DND-41 (cell line): ENCODE measurements at regions not wholly inside any gene's neighbourhood (a gene's known extent, or its start where the extent isn't known, plus 50 kb on each side); places are given as distances from the start of the nearest gene placed in this dataset.
"Not testable (repeated sequence)": the region's sequence is repeated elsewhere in the genome, so short reads cannot be mapped to it uniquely, and the experiment has no call there.

ENCODE experiments used
- ATAC-seq: fragments of 200-7000 bp; cut with Tn5 transposase; 3 replicates; pipeline ENCODE4 v1.9.1; 2021; ENCODE audit warnings: low read depth; ENCODE audit not compliant: insufficient read depth
- DNase-seq: peaks from one replicate; pipeline ENCODE4 v3.0.0-alpha.2; 2020
- H2AFZ ChIP-seq: 2 replicates; pipeline ENCODE4 v1.6.0; 2012; ENCODE audit warnings: low read depth, low read length
- H3K27ac ChIP-seq: 2 replicates; pipeline ENCODE4 v1.5.1; 2012; ENCODE audit warnings: low read length, inconsistent platforms
- H3K27me3 ChIP-seq: fragments of 200-600 bp; sonication (generic); 2 replicates; pipeline ENCODE4 v1.6.0; 2012; ENCODE audit warnings: low read length, mild to moderate bottlenecking, inconsistent platforms; ENCODE audit not compliant: insufficient read depth, poor library complexity
- H3K36me3 ChIP-seq: 2 replicates; pipeline ENCODE4 v1.5.1; 2012; ENCODE audit warnings: low read length, inconsistent platforms; ENCODE audit not compliant: insufficient read depth
- H3K4me1 ChIP-seq: 2 replicates; pipeline ENCODE4 v1.5.1; 2012; ENCODE audit warnings: mild to moderate bottlenecking, low read length; ENCODE audit not compliant: insufficient read depth
- H3K4me2 ChIP-seq: 2 replicates; pipeline ENCODE4 v1.6.0; 2012; ENCODE audit warnings: mild to moderate bottlenecking, moderate library complexity, low read length, inconsistent platforms; ENCODE audit not compliant: insufficient read depth
- H3K4me3 ChIP-seq, 2 experiments: fragments of 200-600 bp in 1 of 2; shearing (Covaris generic) in 1 of 2; 2 replicates each; pipeline ENCODE4 v1.5.1; 2012 to 2016; ENCODE audit warnings: inconsistent platforms in 2 of 2, low read length in 2 of 2, mild to moderate bottlenecking in 2 of 2, low read depth in 1 of 2, moderate library complexity in 1 of 2
- H3K79me2 ChIP-seq: 2 replicates; pipeline ENCODE4 v1.6.0; 2012; ENCODE audit warnings: low read length, inconsistent platforms; ENCODE audit not compliant: insufficient read depth
- H3K9ac ChIP-seq: 2 replicates; pipeline ENCODE4 v1.6.0; 2012; ENCODE audit warnings: low read depth, mild to moderate bottlenecking, inconsistent platforms, low read length, moderate library complexity
- H3K9me3 ChIP-seq: 2 replicates; pipeline ENCODE4 v1.5.1; 2012; ENCODE audit warnings: low read length, moderate library complexity, mild to moderate bottlenecking, inconsistent platforms; ENCODE audit not compliant: insufficient read depth, severe bottlenecking
- H4K20me1 ChIP-seq: 2 replicates; pipeline ENCODE4 v1.6.0; 2012; ENCODE audit warnings: low read length; ENCODE audit not compliant: insufficient read depth
- EZH2 ChIP-seq: IDR thresholded peaks from 3 replicates; pipeline ENCODE4 v1.6.1; 2012; ENCODE audit warnings: borderline replicate concordance, low read depth, mild to moderate bottlenecking, moderate library complexity, low read length, inconsistent platforms; ENCODE audit not compliant: severe bottlenecking
- TF ChIP-seq, protein P1 (sequence below): IDR thresholded peaks from 2 replicates; pipeline ENCODE4 v1.5.1; 2012; ENCODE audit warnings: borderline replicate concordance, low read length, moderate library complexity, mild to moderate bottlenecking; ENCODE audit not compliant: poor library complexity, severe bottlenecking; ENCODE audit errors: extremely low read depth

DNA sequence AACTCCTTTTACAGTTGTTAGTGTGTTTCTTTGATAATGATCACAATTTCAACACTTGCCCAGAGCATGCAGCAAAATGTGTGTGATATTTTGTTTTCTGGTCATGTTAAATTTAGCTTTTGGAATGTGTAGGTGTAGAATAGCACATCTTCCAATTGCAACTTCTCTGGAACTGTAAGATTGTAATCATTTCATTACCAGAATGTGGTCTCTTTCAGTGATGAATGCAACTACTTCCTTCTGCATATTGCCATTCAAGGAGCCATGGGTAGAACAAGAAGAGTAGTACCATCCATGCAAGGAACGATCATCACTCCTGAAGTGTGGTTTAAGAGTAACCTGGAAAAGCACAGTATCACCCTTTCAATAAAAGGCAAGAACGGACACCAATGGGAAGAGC lies 548.8 kb upstream of the ZNF804A start:
- Histone ChIP-seq H3K9me3 (no peaks in the 10 kb centered on the region), H2AFZ (no peak overlapping the region), H3K4me1 (no peaks in the 10 kb centered on the region), H3K79me2 (no peaks in the 10 kb centered on the region), H4K20me1 (no peaks in the 10 kb centered on the region), H3K4me2 (no peak overlapping the region), H3K9ac (no peak overlapping the region), H3K4me3 (no peak overlapping the region), H3K36me3 (no peaks in the 10 kb centered on the region), H3K27ac (no peak overlapping the region), H3K27me3 (no peaks in the 10 kb centered on the region)
- TF ChIP-seq, protein P1, sequence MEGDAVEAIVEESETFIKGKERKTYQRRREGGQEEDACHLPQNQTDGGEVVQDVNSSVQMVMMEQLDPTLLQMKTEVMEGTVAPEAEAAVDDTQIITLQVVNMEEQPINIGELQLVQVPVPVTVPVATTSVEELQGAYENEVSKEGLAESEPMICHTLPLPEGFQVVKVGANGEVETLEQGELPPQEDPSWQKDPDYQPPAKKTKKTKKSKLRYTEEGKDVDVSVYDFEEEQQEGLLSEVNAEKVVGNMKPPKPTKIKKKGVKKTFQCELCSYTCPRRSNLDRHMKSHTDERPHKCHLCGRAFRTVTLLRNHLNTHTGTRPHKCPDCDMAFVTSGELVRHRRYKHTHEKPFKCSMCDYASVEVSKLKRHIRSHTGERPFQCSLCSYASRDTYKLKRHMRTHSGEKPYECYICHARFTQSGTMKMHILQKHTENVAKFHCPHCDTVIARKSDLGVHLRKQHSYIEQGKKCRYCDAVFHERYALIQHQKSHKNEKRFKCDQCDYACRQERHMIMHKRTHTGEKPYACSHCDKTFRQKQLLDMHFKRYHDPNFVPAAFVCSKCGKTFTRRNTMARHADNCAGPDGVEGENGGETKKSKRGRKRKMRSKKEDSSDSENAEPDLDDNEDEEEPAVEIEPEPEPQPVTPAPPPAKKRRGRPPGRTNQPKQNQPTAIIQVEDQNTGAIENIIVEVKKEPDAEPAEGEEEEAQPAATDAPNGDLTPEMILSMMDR, result no peak
- no peak for DNase-seq
- no peak for ATAC-seq

DNA sequence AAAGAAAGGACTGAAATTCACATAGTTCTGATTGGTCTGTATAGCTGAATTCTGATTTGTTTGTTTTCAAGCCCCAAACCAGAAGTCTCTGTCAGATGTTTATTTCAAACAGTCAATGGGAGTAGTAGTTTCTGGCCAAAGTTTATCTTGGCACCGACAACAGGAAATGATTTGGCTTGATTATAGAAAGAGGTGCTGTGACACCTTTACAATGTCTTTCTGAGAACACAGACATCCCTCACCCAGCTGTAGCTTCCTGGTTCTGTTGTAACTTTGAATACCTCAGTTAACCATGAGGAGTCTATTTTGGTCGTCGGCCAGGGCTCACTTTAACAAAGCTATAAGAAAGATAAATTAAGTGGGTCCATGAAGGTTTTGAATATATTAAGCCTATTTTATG lies 545.0 kb upstream of the ZNF804A start:
- Histone ChIP-seq H4K20me1 (no peaks in the 10 kb centered on the region), H3K27me3 (no peaks in the 10 kb centered on the region), H3K27ac (no peak overlapping the region), H3K4me1 (no peaks in the 10 kb centered on the region), H3K79me2 (no peaks in the 10 kb centered on the region), H3K9ac (no peak overlapping the region), H3K4me2 (no peak overlapping the region), H2AFZ (no peak overlapping the region), H3K36me3 (no peaks in the 10 kb centered on the region), H3K9me3 (no peaks in the 10 kb centered on the region), H3K4me3 (no peak overlapping the region)
- ATAC-seq (no peak), DNase-seq (no peak)
- TF ChIP-seq, protein P1, result no peak
- TF ChIP-seq EZH2, result no peak

DNA sequence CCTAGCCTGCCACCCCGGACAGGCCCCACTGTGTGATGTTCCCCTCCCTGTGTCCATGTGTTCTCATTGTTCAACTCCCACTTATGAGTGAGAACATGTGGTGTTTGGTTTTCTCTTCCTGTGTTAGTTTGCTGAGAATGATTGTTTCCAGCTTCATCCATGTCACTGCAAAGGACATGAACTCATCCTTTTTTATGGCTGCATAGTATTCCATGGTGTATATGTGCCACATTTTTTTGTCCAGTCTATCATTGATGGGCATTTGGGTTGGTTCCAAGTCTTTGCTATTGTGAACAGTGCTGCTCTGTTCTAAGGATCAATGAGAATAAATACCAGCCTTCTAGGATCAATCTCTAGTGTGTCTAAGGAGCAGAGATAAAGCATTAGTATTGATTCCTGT lies 543.9 kb upstream of the ZNF804A start:
- not testable (repeated sequence) for H3K79me2 ChIP-seq, DNase-seq, H3K9me3 ChIP-seq, H2AFZ ChIP-seq, H3K9ac ChIP-seq, H4K20me1 ChIP-seq, H3K27ac ChIP-seq, H3K36me3 ChIP-seq, H3K27me3 ChIP-seq, ATAC-seq, H3K4me3 ChIP-seq, H3K4me2 ChIP-seq, H3K4me1 ChIP-seq

DNA sequence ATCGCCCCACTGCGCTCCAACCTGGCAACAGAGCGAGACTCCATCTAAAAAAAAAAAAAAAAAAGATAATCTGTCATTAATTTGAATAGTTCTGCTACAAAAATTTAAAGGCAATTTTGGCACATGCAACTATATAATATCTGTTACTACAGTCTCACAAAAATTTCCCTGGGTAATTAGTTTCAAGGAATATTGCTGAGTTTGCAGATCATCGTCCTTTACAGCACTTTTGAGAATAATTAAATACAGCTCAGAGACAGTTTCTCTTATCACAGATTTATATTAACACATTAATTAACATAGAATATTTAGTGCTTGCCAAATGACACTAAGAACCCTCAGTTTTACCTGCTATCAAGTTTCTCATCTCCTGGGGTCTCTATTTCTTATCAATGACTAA lies 540.4 kb upstream of the ZNF804A start:
- H3K9ac ChIP-seq, result no peak overlapping the region
- DNase-seq (no peak), ATAC-seq (no peak)
- H3K4me3 ChIP-seq, result no peak overlapping the region
- H3K27me3 ChIP-seq, result no peaks in the 10 kb centered on the region
- TF ChIP-seq, protein P1, result no peak
- TF ChIP-seq EZH2, result no peak
- no peaks in the 10 kb centered on the region for H4K20me1 ChIP-seq
- H3K4me1 ChIP-seq, result no peaks in the 10 kb centered on the region
- H3K4me2 ChIP-seq, result no peak overlapping the region
- H3K79me2 ChIP-seq, result no peaks in the 10 kb centered on the region
- H2AFZ ChIP-seq, result no peak overlapping the region
- H3K27ac ChIP-seq, result no peak overlapping the region
- H3K36me3 ChIP-seq, result no peaks in the 10 kb centered on the region
- no peaks in the 10 kb centered on the region for H3K9me3 ChIP-seq

DNA sequence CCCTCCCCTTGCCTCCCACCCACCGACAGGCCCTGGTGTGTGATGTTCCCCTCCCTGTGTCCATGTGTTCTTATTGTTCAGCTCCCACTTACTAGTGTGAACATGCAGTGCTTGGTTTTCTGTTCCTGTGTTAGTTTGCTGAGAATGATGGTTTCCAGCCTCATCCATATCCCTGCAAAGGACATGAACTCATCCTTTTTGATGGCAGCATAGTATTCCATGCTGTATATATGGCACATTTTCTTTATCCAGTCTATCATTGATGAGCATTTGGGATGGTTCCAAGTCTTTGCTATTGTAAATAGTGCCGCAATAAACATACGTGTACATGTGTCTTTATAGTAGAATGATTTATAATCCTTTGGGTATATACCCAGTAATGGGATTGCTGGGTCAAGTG lies 538.1 kb upstream of the ZNF804A start:
- DNase-seq, H3K4me3 ChIP-seq, H3K79me2 ChIP-seq, H3K4me1 ChIP-seq, H3K36me3 ChIP-seq, ATAC-seq, H4K20me1 ChIP-seq, H2AFZ ChIP-seq, H3K4me2 ChIP-seq, H3K27me3 ChIP-seq, H3K9me3 ChIP-seq, H3K27ac ChIP-seq, H3K9ac ChIP-seq: not testable (repeated sequence)
